ENCODE measurements at regions not wholly inside any gene's neighbourhood (a gene's known extent, or its start where the extent isn't known, plus 50 kb on each side); places are given as distances from the start of the nearest gene placed in this dataset.
"Not testable (repeated sequence)": the region's sequence is repeated elsewhere in the genome, so short reads cannot be mapped to it uniquely, and the experiment has no call there.

DNA sequence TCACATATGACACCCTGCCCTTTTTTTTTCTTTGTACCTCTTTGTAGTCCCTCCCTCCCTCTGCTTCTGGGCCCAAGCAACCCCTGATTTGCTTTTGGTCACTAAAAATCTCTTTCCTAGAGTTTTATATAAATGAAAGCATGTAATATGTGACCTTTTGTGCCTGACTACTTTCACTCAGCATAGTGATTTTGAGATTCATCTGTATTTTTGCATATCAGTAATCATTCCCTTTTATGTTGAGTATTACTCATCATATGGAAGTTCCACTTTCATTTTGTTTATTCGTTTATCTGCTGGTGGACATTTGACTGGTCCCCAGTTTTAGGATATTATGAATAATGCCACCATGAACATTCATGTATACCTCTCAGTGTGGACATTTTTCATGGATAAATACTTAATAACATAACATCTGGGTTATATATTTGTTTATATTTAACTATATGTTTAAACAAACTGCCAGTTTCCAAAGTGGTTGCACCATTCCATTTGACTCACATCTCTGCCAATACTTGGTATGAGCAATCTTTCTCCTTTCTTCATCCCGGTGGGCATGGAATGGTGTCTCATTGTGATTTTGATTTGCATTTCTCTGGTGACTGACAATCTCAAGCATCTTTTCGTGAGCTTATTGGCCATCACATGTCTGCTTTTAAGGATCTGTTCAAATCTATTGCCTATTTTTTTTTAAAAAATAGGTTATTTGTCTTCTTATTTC lies 115.7 kb upstream of the S1PR3 start:
- Histone ChIP-seq H2AFZ (ENCODE audit: insufficient read depth, low read depth, low read length, poor library complexity, severe bottlenecking) (no peak overlapping the region), H3K4me2 (replicated peaks; ENCODE audit: extremely low read depth, low read length, poor library complexity, severe bottlenecking) (no peak overlapping the region), H3K9ac (ENCODE audit: insufficient read depth, low read length, poor library complexity, severe bottlenecking) (no peak overlapping the region), H3K27ac (ENCODE audit: low read depth in 1 of 2, low read length in 2 of 2) (no peak overlapping the region), H3K36me3 (replicated peaks in 1 of 2; ENCODE audit: control insufficient read depth in 1 of 2, insufficient read depth in 2 of 2, low read length in 2 of 2) (no peaks in the 10 kb centered on the region), H3K79me2 (ENCODE audit: insufficient read depth, low read length) (no peaks in the 10 kb centered on the region), H3K4me3 (replicated peaks in 1 of 3; ENCODE audit: low read depth in 2 of 3, low read length in 3 of 3) (no peak overlapping the region), H3K9me3 (replicated peaks in 1 of 2; ENCODE audit: control insufficient read depth in 1 of 2, insufficient read depth in 1 of 2, low read length in 2 of 2) (no peaks in the 10 kb centered on the region), H4K20me1 (ENCODE audit: insufficient read depth, low read length) (no peaks in the 10 kb centered on the region), H3K27me3 (ENCODE audit: control insufficient read depth in 2 of 2, insufficient read depth in 2 of 2, low read length in 2 of 2) (peaks cover 5 to 42% of the 10 kb centered on the region in 2 donors), H3K4me1 (ENCODE audit: control insufficient read depth in 1 of 2, insufficient read depth in 2 of 2, low read length in 2 of 2) (no peaks in the 10 kb centered on the region)
- peak in 1 of 3 donors; percentile 63 for DNase-seq
- intact Hi-C loops (cut with micrococcal nuclease): no loop called here
- no CpG with 5 or more reads among the region's 3 CpGs for WGBS (ENCODE audit: insufficient coverage)
- Mint-ChIP-seq H3K36me3 (no peaks in the 10 kb centered on the region), H3K4me3 (no peak overlapping the region), H3K27ac (peak overlapping the region in 1 of 7 donors; percentile 24), H3K9me3 (peaks cover 0 to 5% (median 3%) of the 10 kb centered on the region in 7 donors), H3K4me1 (peaks cover 6% of the 10 kb centered on the region), H3K27me3 (ENCODE audit: low read depth in 3 of 3) (peaks cover 16 to 29% (median 24%) of the 10 kb centered on the region in 3 donors)
- TF ChIP-seq, protein P1, sequence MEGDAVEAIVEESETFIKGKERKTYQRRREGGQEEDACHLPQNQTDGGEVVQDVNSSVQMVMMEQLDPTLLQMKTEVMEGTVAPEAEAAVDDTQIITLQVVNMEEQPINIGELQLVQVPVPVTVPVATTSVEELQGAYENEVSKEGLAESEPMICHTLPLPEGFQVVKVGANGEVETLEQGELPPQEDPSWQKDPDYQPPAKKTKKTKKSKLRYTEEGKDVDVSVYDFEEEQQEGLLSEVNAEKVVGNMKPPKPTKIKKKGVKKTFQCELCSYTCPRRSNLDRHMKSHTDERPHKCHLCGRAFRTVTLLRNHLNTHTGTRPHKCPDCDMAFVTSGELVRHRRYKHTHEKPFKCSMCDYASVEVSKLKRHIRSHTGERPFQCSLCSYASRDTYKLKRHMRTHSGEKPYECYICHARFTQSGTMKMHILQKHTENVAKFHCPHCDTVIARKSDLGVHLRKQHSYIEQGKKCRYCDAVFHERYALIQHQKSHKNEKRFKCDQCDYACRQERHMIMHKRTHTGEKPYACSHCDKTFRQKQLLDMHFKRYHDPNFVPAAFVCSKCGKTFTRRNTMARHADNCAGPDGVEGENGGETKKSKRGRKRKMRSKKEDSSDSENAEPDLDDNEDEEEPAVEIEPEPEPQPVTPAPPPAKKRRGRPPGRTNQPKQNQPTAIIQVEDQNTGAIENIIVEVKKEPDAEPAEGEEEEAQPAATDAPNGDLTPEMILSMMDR (IDR thresholded peaks at IDR 0.05): no peak

GRCh38 chr9:88880199-88880598 lies 111.1 kb upstream of the S1PR3 start:
- Histone ChIP-seq H3K27ac (ENCODE audit: low read depth in 1 of 2, low read length in 2 of 2) (no peak overlapping the region), H3K9me3 (replicated peaks in 1 of 2; ENCODE audit: control insufficient read depth in 1 of 2, insufficient read depth in 1 of 2, low read length in 2 of 2) (no peaks in the 10 kb centered on the region), H3K4me2 (replicated peaks; ENCODE audit: extremely low read depth, low read length, poor library complexity, severe bottlenecking) (no peak overlapping the region), H3K79me2 (ENCODE audit: insufficient read depth, low read length) (no peaks in the 10 kb centered on the region), H3K4me1 (ENCODE audit: control insufficient read depth in 1 of 2, insufficient read depth in 2 of 2, low read length in 2 of 2) (no peaks in the 10 kb centered on the region), H3K27me3 (ENCODE audit: control insufficient read depth in 2 of 2, insufficient read depth in 2 of 2, low read length in 2 of 2) (peaks cover 2 to 17% of the 10 kb centered on the region in 2 donors), H4K20me1 (ENCODE audit: insufficient read depth, low read length) (no peaks in the 10 kb centered on the region), H3K36me3 (replicated peaks in 1 of 2; ENCODE audit: control insufficient read depth in 1 of 2, insufficient read depth in 2 of 2, low read length in 2 of 2) (no peaks in the 10 kb centered on the region), H3K9ac (ENCODE audit: insufficient read depth, low read length, poor library complexity, severe bottlenecking) (no peak overlapping the region), H3K4me3 (replicated peaks in 1 of 3; ENCODE audit: low read depth in 2 of 3, low read length in 3 of 3) (no peak overlapping the region), H2AFZ (ENCODE audit: insufficient read depth, low read depth, low read length, poor library complexity, severe bottlenecking) (no peak overlapping the region)
- H3K4me3 Mint-ChIP-seq: no peak overlapping the region
- TF ChIP-seq, protein P1 (IDR thresholded peaks at IDR 0.05): no peak
- DNase-seq: no peak
- intact Hi-C loops (cut with micrococcal nuclease): no loop called here
- no peak overlapping the region for H3K27ac Mint-ChIP-seq
- peaks cover 8 to 18% (median 15%) of the 10 kb centered on the region in 7 donors for H3K9me3 Mint-ChIP-seq
- peaks cover 2% of the 10 kb centered on the region for H3K4me1 Mint-ChIP-seq
- H3K36me3 Mint-ChIP-seq: no peaks in the 10 kb centered on the region
- 92% methylated on average over 7 of the region's 8 CpGs for WGBS (ENCODE audit: insufficient coverage)
- H3K27me3 Mint-ChIP-seq (ENCODE audit: low read depth in 3 of 3): peaks cover 6 to 24% (median 13%) of the 10 kb centered on the region in 3 donors

- H3K36me3 ChIP-seq (replicated peaks in 1 of 2; ENCODE audit: control insufficient read depth in 1 of 2, insufficient read depth in 2 of 2, low read length in 2 of 2); H3K9ac ChIP-seq (ENCODE audit: insufficient read depth, low read length, poor library complexity, severe bottlenecking); H3K36me3 Mint-ChIP-seq; H3K4me3 Mint-ChIP-seq; DNase-seq; H4K20me1 ChIP-seq (ENCODE audit: insufficient read depth, low read length); H3K27ac ChIP-seq (ENCODE audit: low read depth in 1 of 2, low read length in 2 of 2); intact Hi-C loops (cut with micrococcal nuclease); H3K9me3 ChIP-seq (replicated peaks in 1 of 2; ENCODE audit: control insufficient read depth in 1 of 2, insufficient read depth in 1 of 2, low read length in 2 of 2); H3K4me1 Mint-ChIP-seq; H3K27ac Mint-ChIP-seq; H3K4me1 ChIP-seq (ENCODE audit: control insufficient read depth in 1 of 2, insufficient read depth in 2 of 2, low read length in 2 of 2); H3K4me2 ChIP-seq (replicated peaks; ENCODE audit: extremely low read depth, low read length, poor library complexity, severe bottlenecking); H3K4me3 ChIP-seq (replicated peaks in 1 of 3; ENCODE audit: low read depth in 2 of 3, low read length in 3 of 3); H3K79me2 ChIP-seq (ENCODE audit: insufficient read depth, low read length); H2AFZ ChIP-seq (ENCODE audit: insufficient read depth, low read depth, low read length, poor library complexity, severe bottlenecking); H3K27me3 ChIP-seq (ENCODE audit: control insufficient read depth in 2 of 2, insufficient read depth in 2 of 2, low read length in 2 of 2): not testable (repeated sequence)
- Mint-ChIP-seq H3K9me3 (peaks cover 8 to 23% (median 18%) of the 10 kb centered on the region in 7 donors), H3K27me3 (ENCODE audit: low read depth in 3 of 3) (peaks cover 12 to 30% (median 13%) of the 10 kb centered on the region in 3 donors)
- no CpG with 5 or more reads among the region's 1 CpG for WGBS (ENCODE audit: insufficient coverage)
Observed at GRCh38 chr9:88884291-88884690, 107.0 kb upstream of the S1PR3 start.

Measured in CD14-positive monocyte (primary cell).